ENCODE measurements at regions not wholly inside any gene's neighbourhood (a gene's known extent, or its start where the extent isn't known, plus 50 kb on each side); places are given as distances from the start of the nearest gene placed in this dataset.

DNA sequence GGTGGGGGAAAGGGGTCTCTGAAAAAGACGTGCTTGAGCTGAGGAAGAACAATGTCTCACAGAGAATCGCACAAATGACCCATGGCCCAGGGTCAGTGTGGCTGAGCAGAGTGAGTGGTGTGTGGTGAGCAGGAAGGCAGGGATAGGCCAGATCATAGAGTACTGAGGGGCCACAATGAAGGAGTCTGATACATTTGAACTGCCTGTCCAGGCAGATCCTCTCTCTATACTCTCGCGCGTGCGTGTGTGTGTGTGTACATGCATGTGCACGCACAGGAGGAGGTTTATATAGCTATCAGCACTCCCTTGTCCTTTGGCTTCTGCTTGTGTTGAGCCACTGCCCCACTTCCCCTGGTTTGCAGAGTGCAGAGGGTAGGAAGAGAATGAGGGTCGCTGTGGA is 294.0 kb downstream of the ZNF608 start (continued):
- TF ChIP-seq, protein P1, sequence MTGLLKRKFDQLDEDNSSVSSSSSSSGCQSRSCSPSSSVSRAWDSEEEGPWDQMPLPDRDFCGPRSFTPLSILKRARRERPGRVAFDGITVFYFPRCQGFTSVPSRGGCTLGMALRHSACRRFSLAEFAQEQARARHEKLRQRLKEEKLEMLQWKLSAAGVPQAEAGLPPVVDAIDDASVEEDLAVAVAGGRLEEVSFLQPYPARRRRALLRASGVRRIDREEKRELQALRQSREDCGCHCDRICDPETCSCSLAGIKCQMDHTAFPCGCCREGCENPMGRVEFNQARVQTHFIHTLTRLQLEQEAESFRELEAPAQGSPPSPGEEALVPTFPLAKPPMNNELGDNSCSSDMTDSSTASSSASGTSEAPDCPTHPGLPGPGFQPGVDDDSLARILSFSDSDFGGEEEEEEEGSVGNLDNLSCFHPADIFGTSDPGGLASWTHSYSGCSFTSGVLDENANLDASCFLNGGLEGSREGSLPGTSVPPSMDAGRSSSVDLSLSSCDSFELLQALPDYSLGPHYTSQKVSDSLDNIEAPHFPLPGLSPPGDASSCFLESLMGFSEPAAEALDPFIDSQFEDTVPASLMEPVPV (CRISPR knock-in tag; IDR thresholded peaks at IDR 0.05) = no peak

DNA sequence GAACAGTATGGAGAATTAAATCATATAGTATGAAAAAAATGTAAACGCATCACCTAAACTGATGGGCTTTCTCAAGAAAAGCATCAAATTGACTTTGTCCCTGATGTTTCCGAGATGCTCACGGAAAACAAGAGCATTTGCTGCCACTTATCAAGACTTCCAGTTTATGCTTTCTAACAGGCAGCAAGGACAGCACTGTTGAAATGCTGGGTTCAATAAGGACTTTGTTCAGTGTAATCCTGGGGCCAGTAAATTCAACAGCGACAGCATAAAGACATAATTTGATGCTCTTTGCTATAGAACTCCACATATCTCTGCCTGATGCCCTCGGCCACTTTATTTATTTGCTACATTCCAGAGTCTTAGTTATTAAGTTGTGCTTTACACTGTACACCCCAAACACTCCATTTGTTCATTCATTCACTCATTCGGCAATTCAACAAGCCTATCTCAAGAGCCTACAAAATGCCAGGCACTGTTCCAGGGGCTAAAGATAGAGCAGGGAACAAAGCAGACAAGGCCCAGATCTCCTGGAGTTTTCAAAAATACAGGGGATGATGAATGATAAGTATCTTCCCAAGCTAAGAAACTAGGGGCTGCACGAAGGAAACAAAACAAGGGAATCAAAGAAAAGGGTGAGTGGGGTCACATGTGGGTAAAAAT is 294.6 kb downstream of the ZNF608 start:
- 40% methylated on average over 7 of the region's 7 CpGs for WGBS (ENCODE audit: low lambda C conversion rate)
- FAIRE-seq (no peak), DNase-seq (ENCODE audit: low spot score) (no peak), ATAC-seq (no peak)
- ChIA-PET POLR2A (no interaction called here), CTCF (ENCODE audit: low intra/inter-chr PET ratio, low total read pairs) (no interaction called here)
- TF ChIP-seq, protein P2, sequence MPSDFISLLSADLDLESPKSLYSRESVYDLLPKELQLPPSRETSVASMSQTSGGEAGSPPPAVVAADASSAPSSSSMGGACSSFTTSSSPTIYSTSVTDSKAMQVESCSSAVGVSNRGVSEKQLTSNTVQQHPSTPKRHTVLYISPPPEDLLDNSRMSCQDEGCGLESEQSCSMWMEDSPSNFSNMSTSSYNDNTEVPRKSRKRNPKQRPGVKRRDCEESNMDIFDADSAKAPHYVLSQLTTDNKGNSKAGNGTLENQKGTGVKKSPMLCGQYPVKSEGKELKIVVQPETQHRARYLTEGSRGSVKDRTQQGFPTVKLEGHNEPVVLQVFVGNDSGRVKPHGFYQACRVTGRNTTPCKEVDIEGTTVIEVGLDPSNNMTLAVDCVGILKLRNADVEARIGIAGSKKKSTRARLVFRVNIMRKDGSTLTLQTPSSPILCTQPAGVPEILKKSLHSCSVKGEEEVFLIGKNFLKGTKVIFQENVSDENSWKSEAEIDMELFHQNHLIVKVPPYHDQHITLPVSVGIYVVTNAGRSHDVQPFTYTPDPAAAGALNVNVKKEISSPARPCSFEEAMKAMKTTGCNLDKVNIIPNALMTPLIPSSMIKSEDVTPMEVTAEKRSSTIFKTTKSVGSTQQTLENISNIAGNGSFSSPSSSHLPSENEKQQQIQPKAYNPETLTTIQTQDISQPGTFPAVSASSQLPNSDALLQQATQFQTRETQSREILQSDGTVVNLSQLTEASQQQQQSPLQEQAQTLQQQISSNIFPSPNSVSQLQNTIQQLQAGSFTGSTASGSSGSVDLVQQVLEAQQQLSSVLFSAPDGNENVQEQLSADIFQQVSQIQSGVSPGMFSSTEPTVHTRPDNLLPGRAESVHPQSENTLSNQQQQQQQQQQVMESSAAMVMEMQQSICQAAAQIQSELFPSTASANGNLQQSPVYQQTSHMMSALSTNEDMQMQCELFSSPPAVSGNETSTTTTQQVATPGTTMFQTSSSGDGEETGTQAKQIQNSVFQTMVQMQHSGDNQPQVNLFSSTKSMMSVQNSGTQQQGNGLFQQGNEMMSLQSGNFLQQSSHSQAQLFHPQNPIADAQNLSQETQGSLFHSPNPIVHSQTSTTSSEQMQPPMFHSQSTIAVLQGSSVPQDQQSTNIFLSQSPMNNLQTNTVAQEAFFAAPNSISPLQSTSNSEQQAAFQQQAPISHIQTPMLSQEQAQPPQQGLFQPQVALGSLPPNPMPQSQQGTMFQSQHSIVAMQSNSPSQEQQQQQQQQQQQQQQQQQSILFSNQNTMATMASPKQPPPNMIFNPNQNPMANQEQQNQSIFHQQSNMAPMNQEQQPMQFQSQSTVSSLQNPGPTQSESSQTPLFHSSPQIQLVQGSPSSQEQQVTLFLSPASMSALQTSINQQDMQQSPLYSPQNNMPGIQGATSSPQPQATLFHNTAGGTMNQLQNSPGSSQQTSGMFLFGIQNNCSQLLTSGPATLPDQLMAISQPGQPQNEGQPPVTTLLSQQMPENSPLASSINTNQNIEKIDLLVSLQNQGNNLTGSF (CRISPR knock-in tag; IDR thresholded peaks at IDR 0.05) = no peak
- TF ChIP-seq ZNF3 (CRISPR knock-in tag; IDR thresholded peaks at IDR 0.05) = no peak
- no peak for TF ChIP-seq ZMAT3 (CRISPR knock-in tag; conservative IDR thresholded peaks at IDR 0.05)
- TF ChIP-seq ZNF256 (CRISPR knock-in tag; conservative IDR thresholded peaks at IDR 0.05) = no peak
- TF ChIP-seq NAIF1 (CRISPR knock-in tag; IDR thresholded peaks at IDR 0.05; ENCODE audit: borderline replicate concordance) = no peak
- Histone ChIP-seq H3K4me1 (ENCODE audit: insufficient read depth, low read length) (no peaks in the 10 kb centered on the region), H3K27ac (ENCODE audit: extremely low read length, insufficient read depth, low read length) (no peak overlapping the region), H3K4me2 (ENCODE audit: low read depth, low read length) (no peak overlapping the region), H3K36me3 (replicated peaks in 1 of 2; ENCODE audit: control insufficient read depth in 1 of 2, insufficient read depth in 2 of 2, low read length in 2 of 2) (no peaks in the 10 kb centered on the region), H3K79me2 (ENCODE audit: insufficient read depth, low read length) (no peaks in the 10 kb centered on the region), H3K4me3 (replicated peaks in 1 of 3; ENCODE audit: insufficient read depth in 1 of 3, low read depth in 2 of 3, low read length in 3 of 3) (no peak overlapping the region), H3K9me3 (ENCODE audit: low read length) (no peaks in the 10 kb centered on the region), H3K9ac (ENCODE audit: insufficient read depth, low read depth, low read length) (no peak overlapping the region), H3K27me3 (ENCODE audit: control insufficient read depth in 1 of 2, insufficient read depth in 2 of 2, low read length in 2 of 2) (no peaks in the 10 kb centered on the region; a peak in 1 of 5 replicates), H4K20me1 (ENCODE audit: insufficient read depth, low read length) (no peaks in the 10 kb centered on the region), H2AFZ (ENCODE audit: low read length) (no peak overlapping the region)
- intact Hi-C loops (cut with micrococcal nuclease; ENCODE audit: unreplicated experiment) (no loop called here), in situ Hi-C loops (cut with HindIII; ENCODE audit: extremely low pct_ligation_motif_present, low pct_unique_long_range_greater_than_20kb) (no loop called here)
- no TSS peak for BruUV-seq (replicated peaks)
